Spleen (tissue), 7 donors: ENCODE measurements at regions not wholly inside any gene's neighbourhood (a gene's known extent, or its start where the extent isn't known, plus 50 kb on each side); places are given as distances from the start of the nearest gene placed in this dataset.
"Not testable (repeated sequence)": the region's sequence is repeated elsewhere in the genome, so short reads cannot be mapped to it uniquely, and the experiment has no call there.

Source experiments
- POLR2A ChIP-seq, 3 donors: fragments of 450-650 bp; IDR thresholded peaks; one replicate each; pipeline ENCODE4 v1.5.1; 2017; ENCODE audit warnings: antibody characterized with exemption in 3 of 3, mild to moderate bottlenecking in 1 of 3
- POLR2AphosphoS5 ChIP-seq, 3 donors: sonication (generic); formaldehyde crosslinking; IDR thresholded peaks; one replicate each; pipeline ENCODE4 v1.5.1; 2017; ENCODE audit warnings: antibody characterized with exemption in 3 of 3
- TF ChIP-seq, protein P1 (sequence below), 11 experiments: fragments of 200-600 bp in 7 of 11; fragments of 450-650 bp in 4 of 11; sonication (generic) in 4 of 11; IDR thresholded peaks in 8 of 11; conservative IDR thresholded peaks in 3 of 11; 1 replicate in 7 of 11; 2 replicates in 4 of 11; pipeline versions ENCODE4 v1.4.0 to v1.8.0; 2016 to 2021; ENCODE audit warnings: antibody characterized with exemption in 11 of 11, inconsistent platforms in 4 of 11, mild to moderate bottlenecking in 1 of 11
- donor health status: DM: no; HTN: no; CAD: no; lungs with moderate emphysema.
- donor health status: DM: no; HTN: no; CAD: no.
- donor health status: DM: no; HTN: no; CAD: no.

DNA sequence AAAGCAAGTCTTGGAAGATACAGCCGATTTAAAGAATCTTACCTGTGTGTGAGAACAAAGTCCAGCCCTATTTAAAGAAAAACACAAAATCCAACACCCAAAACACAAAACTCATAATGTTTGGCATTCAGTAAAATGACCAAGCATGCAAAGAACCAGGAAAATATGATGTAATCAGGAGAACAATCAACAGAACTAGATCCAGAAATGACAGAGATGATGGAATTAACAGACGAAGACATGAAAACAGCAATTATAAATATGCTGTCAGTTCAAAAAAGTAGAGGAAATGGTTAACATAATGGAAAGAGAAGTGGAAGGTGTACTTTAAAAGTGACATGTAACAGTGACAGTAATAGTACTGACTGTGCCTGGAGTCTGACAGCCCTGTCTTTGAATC, 56.1 kb upstream of the ERV3-1 start:
- not testable (repeated sequence) for TF ChIP-seq POLR2AphosphoS5, POLR2A (IDR thresholded peaks at IDR 0.05)
- TF ChIP-seq, protein P1, sequence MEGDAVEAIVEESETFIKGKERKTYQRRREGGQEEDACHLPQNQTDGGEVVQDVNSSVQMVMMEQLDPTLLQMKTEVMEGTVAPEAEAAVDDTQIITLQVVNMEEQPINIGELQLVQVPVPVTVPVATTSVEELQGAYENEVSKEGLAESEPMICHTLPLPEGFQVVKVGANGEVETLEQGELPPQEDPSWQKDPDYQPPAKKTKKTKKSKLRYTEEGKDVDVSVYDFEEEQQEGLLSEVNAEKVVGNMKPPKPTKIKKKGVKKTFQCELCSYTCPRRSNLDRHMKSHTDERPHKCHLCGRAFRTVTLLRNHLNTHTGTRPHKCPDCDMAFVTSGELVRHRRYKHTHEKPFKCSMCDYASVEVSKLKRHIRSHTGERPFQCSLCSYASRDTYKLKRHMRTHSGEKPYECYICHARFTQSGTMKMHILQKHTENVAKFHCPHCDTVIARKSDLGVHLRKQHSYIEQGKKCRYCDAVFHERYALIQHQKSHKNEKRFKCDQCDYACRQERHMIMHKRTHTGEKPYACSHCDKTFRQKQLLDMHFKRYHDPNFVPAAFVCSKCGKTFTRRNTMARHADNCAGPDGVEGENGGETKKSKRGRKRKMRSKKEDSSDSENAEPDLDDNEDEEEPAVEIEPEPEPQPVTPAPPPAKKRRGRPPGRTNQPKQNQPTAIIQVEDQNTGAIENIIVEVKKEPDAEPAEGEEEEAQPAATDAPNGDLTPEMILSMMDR (IDR thresholded peaks at IDR 0.05 in 8 of 11, conservative IDR thresholded peaks at IDR 0.05 in 3 of 11) = not testable (repeated sequence)
